ENCODE measurements at regions not wholly inside any gene's neighbourhood (a gene's known extent, or its start where the extent isn't known, plus 50 kb on each side); places are given as distances from the start of the nearest gene placed in this dataset.
"Not testable (repeated sequence)": the region's sequence is repeated elsewhere in the genome, so short reads cannot be mapped to it uniquely, and the experiment has no call there.

GRCh38 chr20:48329676-48330664 lies 497.8 kb downstream of the PREX1 start:
- TF ChIP-seq TAF1 (IDR thresholded peaks at IDR 0.05; ENCODE audit: borderline replicate concordance, low read depth, low read length), result no peak
- TF ChIP-seq POLR2A (IDR thresholded peaks at IDR 0.05; ENCODE audit: low read depth, low read length), result no peak
- no peak for TF ChIP-seq POLR2AphosphoS5 (IDR thresholded peaks at IDR 0.05; ENCODE audit: low read depth, low read length)
- DNase-seq (ENCODE audit: insufficient read length) (no peak), FAIRE-seq (no peak)

GRCh38 chr20:48329031-48329615 lies 498.7 kb downstream of the PREX1 start:
- no peak for FAIRE-seq
- TF ChIP-seq POLR2AphosphoS5 (IDR thresholded peaks at IDR 0.05; ENCODE audit: low read depth, low read length), result no peak
- no peak for DNase-seq (ENCODE audit: insufficient read length)

DNA sequence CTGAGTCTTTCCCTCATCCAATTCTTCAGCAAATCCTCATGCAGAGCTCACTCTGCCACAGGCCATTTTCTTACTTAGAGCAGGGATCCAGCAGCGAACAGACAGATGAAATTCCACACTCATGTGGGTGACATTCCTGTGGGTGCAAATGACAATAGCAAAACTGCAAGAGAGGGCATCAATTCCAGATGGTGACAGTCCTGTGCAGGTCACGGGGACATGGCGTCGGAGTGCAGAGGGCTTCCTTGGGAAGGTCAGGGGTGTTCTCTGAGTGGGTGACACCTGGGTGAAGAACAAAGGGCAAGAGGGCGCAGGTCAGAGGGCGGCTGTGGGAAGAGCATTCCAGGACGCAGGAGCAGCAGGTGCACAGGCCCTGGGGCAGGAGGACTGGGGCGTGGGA lies 500.0 kb downstream of the PREX1 start:
- not testable (repeated sequence) for DNase-seq (ENCODE audit: insufficient read length); FAIRE-seq

DNA sequence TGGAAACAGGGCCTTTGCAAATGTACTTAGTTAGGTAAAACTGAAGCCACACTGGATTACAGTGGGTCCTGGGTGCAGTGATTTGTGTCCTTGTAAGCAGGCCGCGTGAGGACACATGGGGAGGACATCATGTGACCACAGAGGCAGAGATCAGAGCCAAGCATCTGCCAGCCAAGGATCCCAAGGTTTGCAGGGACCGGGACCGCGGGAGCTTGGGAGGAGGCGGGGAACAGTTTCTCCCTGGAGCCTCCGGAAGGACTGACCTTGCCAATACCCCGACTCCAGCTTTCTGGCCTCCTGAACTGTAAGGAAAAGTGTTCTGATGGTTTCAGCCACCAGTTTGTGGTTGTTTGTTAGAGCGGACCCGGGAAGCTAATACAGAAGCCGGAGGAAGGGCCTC lies 500.9 kb downstream of the PREX1 start:
- DNase-seq (ENCODE audit: insufficient read length), result no peak
- TF ChIP-seq POLR2A (IDR thresholded peaks at IDR 0.05; ENCODE audit: low read depth, low read length), result no peak
- no peak for TF ChIP-seq TAF1 (IDR thresholded peaks at IDR 0.05; ENCODE audit: borderline replicate concordance, low read depth, low read length)
- TF ChIP-seq POLR2AphosphoS5 (IDR thresholded peaks at IDR 0.05; ENCODE audit: low read depth, low read length), result no peak
- FAIRE-seq, result no peak

DNA sequence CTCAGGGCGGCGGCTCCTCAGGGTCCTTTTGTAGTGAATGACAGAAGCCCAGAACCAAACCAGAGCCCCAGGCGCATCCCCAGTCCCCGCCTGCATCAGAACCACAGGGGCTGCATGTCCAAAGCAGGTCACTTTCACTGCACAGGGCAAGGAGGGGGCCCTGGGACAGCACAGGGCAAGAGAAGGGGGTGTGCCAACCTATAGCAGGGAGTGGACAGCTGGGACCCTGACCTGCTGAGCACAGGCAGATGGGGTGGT lies 501.4 kb downstream of the PREX1 start:
- DNase-seq (ENCODE audit: insufficient read length) (no peak), FAIRE-seq (no peak)
- TF ChIP-seq TAF1 (IDR thresholded peaks at IDR 0.05; ENCODE audit: borderline replicate concordance, low read depth, low read length) (no peak), POLR2AphosphoS5 (IDR thresholded peaks at IDR 0.05; ENCODE audit: low read depth, low read length) (no peak), POLR2A (IDR thresholded peaks at IDR 0.05; ENCODE audit: low read depth, low read length) (no peak)

DNA sequence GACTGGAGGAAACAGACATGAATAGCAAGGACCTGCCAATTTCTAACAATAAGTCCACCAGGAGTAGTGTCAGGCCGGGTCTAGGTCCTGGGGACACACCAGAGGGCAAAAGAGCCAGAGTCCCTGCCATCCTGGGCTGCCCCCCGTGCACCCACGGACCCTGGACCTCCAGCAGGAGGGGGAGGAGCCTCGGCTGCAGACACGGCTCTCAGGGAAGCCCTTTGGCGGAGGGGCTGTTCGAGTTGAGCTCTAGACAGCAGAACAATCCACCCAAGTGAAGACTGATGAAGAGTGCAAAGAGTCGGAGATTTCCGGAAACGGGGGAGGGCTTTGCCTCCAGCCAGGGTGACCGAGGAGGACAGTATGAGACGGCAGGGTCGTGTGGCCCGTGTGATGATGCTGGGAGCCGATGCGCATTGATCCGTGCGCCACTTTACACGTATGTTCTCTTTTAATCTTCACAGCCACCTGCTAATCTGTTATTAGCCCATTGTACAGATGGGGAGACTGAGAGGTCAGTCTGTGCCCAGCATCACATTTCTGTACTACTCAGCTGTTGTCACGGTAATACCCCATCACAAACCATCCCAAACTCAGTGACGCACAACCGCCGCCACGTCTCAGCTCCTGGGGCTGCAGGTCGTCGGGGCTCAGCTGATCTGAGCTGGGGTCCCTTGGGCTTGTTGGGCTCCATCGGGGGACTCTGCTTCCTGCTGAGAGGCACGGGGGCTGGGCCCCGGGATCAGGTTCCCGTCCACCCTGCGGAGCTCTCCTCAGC lies 502.0 kb downstream of the PREX1 start:
- FAIRE-seq (no peak), DNase-seq (ENCODE audit: insufficient read length) (no peak)
- no peak for TF ChIP-seq POLR2AphosphoS5 (IDR thresholded peaks at IDR 0.05; ENCODE audit: low read depth, low read length)
- TF ChIP-seq POLR2A (IDR thresholded peaks at IDR 0.05; ENCODE audit: low read depth, low read length), result no peak
- TF ChIP-seq TAF1 (IDR thresholded peaks at IDR 0.05; ENCODE audit: borderline replicate concordance, low read depth, low read length), result no peak

- no peak for TF ChIP-seq POLR2AphosphoS5 (IDR thresholded peaks at IDR 0.05; ENCODE audit: low read depth, low read length)
- TF ChIP-seq TAF1 (IDR thresholded peaks at IDR 0.05; ENCODE audit: borderline replicate concordance, low read depth, low read length), result no peak
- no peak for TF ChIP-seq POLR2A (IDR thresholded peaks at IDR 0.05; ENCODE audit: low read depth, low read length)
- no peak for DNase-seq (ENCODE audit: insufficient read length)
- FAIRE-seq, result no peak
These were observed 503.1 kb downstream of the PREX1 start for GRCh38 chr20:48324744-48325143.

DNA sequence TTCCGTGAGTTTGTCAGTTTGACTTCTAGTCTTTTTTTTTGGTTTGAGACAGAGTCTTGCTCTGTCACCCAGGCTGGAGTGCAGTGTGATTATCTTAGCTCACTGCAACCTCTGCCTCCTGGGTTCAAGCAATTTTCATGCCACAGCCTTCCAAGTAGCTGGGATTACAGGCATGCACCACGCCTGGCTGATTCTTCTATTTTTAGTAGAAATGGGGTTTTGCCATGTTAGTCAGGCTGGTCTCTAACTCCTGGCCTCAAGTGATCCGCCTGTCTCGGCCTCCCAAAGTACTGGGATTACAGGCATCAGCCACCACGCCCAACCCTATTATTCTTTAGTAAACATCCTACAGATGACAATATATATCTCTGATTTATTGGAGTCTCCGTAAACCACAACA lies 506.5 kb downstream of the PREX1 start:
- FAIRE-seq, result no peak
- no peak for TF ChIP-seq POLR2A (IDR thresholded peaks at IDR 0.05; ENCODE audit: low read depth, low read length)
- no peak for TF ChIP-seq TAF1 (IDR thresholded peaks at IDR 0.05; ENCODE audit: borderline replicate concordance, low read depth, low read length)
- no peak for TF ChIP-seq POLR2AphosphoS5 (IDR thresholded peaks at IDR 0.05; ENCODE audit: low read depth, low read length)
- DNase-seq (ENCODE audit: insufficient read length), result no peak

DNA sequence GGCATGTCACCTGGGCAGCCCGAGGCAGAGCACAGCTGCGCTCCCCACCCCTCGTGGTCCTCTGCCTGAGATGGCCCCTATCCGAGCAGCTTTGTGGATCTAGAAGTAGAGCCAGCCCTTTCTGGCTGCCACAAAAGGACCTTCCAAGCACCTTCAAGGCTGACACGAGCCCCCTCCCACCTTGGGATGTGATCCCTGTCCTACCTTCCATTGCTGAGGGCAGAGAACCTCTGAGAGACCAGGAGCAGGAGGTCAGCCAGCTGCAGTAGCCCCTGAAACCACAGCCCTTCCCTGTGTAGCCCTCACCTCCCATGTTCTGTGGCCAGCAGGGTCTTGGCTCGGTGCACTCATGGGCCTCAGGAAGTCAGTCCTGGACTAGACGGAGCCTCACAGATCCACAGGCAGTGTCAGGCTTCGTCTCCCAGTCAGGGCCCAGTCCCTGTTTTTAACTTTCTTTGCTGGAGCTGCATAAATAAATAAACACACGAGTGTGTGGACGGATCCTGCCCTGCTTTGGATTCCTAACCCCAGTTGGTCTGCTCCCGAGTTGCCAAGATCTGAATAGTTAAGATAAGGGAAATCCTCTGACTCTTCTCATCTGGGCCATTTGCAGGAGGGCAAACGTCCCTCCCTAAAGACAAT lies 507.7 kb downstream of the PREX1 start:
- FAIRE-seq (no peak), DNase-seq (ENCODE audit: insufficient read length) (no peak)
- TF ChIP-seq POLR2A (IDR thresholded peaks at IDR 0.05; ENCODE audit: low read depth, low read length) (no peak), TAF1 (IDR thresholded peaks at IDR 0.05; ENCODE audit: borderline replicate concordance, low read depth, low read length) (no peak), POLR2AphosphoS5 (IDR thresholded peaks at IDR 0.05; ENCODE audit: low read depth, low read length) (no peak)

GRCh38 chr20:48317578-48317977 lies 510.2 kb downstream of the PREX1 start:
- no peak for DNase-seq (ENCODE audit: insufficient read length)
- no peak for TF ChIP-seq POLR2AphosphoS5 (IDR thresholded peaks at IDR 0.05; ENCODE audit: low read depth, low read length)
- no peak for TF ChIP-seq POLR2A (IDR thresholded peaks at IDR 0.05; ENCODE audit: low read depth, low read length)
- no peak for TF ChIP-seq TAF1 (IDR thresholded peaks at IDR 0.05; ENCODE audit: borderline replicate concordance, low read depth, low read length)
- FAIRE-seq, result no peak

DNA sequence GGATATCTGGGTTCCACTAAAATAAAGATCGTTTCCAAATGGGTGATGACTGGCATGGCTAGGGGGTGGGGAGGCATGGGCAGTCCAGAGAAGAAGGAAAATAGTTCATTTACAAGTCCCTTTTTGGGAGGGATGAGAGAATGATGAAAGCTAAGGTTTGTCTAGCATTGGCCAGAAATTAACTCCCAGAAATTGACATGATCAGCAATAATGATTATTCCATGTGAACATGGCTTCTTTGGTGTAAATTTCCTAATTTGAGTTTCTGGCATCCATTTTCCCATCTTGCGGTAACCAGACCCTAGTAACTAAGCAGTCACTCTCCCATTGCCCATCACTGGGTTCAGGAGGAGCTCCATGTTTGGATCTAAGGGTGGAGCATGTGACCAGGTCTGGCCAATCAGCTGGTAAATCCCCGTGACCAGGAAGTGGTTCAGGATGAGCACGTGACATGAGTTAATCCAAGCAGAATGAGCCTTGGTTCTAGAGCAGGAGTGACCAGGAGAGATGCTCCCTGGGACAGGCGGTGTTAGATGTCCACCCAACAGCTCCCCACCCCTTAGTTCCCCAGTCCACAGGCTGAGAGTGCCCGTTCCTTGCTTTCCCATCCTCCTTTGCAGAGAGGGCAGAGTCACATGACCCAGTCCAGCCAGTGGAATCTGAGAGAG lies 512.7 kb downstream of the PREX1 start:
- TF ChIP-seq POLR2AphosphoS5 (IDR thresholded peaks at IDR 0.05; ENCODE audit: low read depth, low read length), result no peak
- no peak for TF ChIP-seq TAF1 (IDR thresholded peaks at IDR 0.05; ENCODE audit: borderline replicate concordance, low read depth, low read length)
- no peak for DNase-seq (ENCODE audit: insufficient read length)
- FAIRE-seq, result no peak
